ENCODE measurements at regions not wholly inside any gene's neighbourhood (a gene's known extent, or its start where the extent isn't known, plus 50 kb on each side); places are given as distances from the start of the nearest gene placed in this dataset.
A peak's percentile ranks its signal among the peaks of the same experiment; 100 is the strongest.

GRCh38 chr5:36385495-36385894, 83.8 kb upstream of the RANBP3L start:
- H3K4me3 ChIP-seq: no peak overlapping the region
- no peaks in the 10 kb centered on the region for H3K27me3 ChIP-seq
- H3K36me3 ChIP-seq: no peaks in the 10 kb centered on the region
- H3K9me3 ChIP-seq: no peaks in the 10 kb centered on the region
- no peak for TF ChIP-seq POLR2A (IDR thresholded peaks at IDR 0.05)
- TF ChIP-seq POLR2AphosphoS5 (IDR thresholded peaks at IDR 0.05): no peak
- no peak for TF ChIP-seq EP300 (IDR thresholded peaks at IDR 0.05)
- TF ChIP-seq CTCF (IDR thresholded peaks at IDR 0.05): no peak
- no peaks in the 10 kb centered on the region for H3K4me1 ChIP-seq
- WGBS, 5 donors: 90 to 98% (median 97%) methylated on average over 2 of the region's 2 CpGs
- H3K27ac ChIP-seq: no peak overlapping the region
- no peak for DNase-seq
- intact Hi-C loops (cut with DNase I; ENCODE audit: low total_unique reads): no loop called here

- no peak for DNase-seq
Observed at GRCh38 chr5:36388288-36388687, 86.6 kb upstream of the RANBP3L start.

GRCh38 chr5:36389245-36389644, 87.5 kb upstream of the RANBP3L start:
- WGBS, 5 donors: 56 to 70% (median 59%) methylated on average over 4 of the region's 4 CpGs
- TF ChIP-seq CTCF (IDR thresholded peaks at IDR 0.05) (no peak), POLR2AphosphoS5 (IDR thresholded peaks at IDR 0.05) (no peak), EP300 (IDR thresholded peaks at IDR 0.05) (no peak), POLR2A (IDR thresholded peaks at IDR 0.05) (no peak)
- Histone ChIP-seq H3K36me3 (no peaks in the 10 kb centered on the region), H3K27me3 (no peaks in the 10 kb centered on the region), H3K4me3 (no peak overlapping the region), H3K4me1 (peaks cover 0 to 10% (median 0%) of the 10 kb centered on the region in 4 donors), H3K27ac (no peak overlapping the region), H3K9me3 (no peaks in the 10 kb centered on the region)
- intact Hi-C loops (cut with DNase I; ENCODE audit: low total_unique reads): no loop called here
- DNase-seq: peak in 1 of 2 donors; percentile 48

More at GRCh38 chr5:36388288-36388687, 86.6 kb upstream of the RANBP3L start:
- Histone ChIP-seq H3K9me3 (no peaks in the 10 kb centered on the region), H3K4me1 (peaks cover 0 to 9% (median 0%) of the 10 kb centered on the region in 4 donors), H3K27me3 (no peaks in the 10 kb centered on the region), H3K36me3 (no peaks in the 10 kb centered on the region), H3K27ac (no peak overlapping the region), H3K4me3 (no peak overlapping the region)
- TF ChIP-seq POLR2A (IDR thresholded peaks at IDR 0.05) (no peak), POLR2AphosphoS5 (IDR thresholded peaks at IDR 0.05) (no peak), CTCF (IDR thresholded peaks at IDR 0.05) (no peak), EP300 (IDR thresholded peaks at IDR 0.05) (no peak)
- 78 to 86% (median 82%) methylated on average over 4 of the region's 4 CpGs for WGBS, 5 donors
- intact Hi-C loops (cut with DNase I; ENCODE audit: low total_unique reads): no loop called here

GRCh38 chr5:36390640-36391039, 88.9 kb upstream of the RANBP3L start:
- intact Hi-C loops (cut with DNase I; ENCODE audit: low total_unique reads): no loop called here
- TF ChIP-seq POLR2A (IDR thresholded peaks at IDR 0.05) (no peak), POLR2AphosphoS5 (IDR thresholded peaks at IDR 0.05) (no peak), CTCF (IDR thresholded peaks at IDR 0.05) (no peak), EP300 (IDR thresholded peaks at IDR 0.05) (no peak)

More at GRCh38 chr5:36390640-36391039, 88.9 kb upstream of the RANBP3L start:
- no peaks in the 10 kb centered on the region for H3K36me3 ChIP-seq
- H3K27ac ChIP-seq: no peak overlapping the region
- WGBS, 5 donors: 49 to 82% (median 69%) methylated on average over 9 of the region's 9 CpGs
- no peak overlapping the region for H3K4me3 ChIP-seq
- DNase-seq: no peak
- no peaks in the 10 kb centered on the region for H3K27me3 ChIP-seq
- peaks cover 0 to 10% (median 0%) of the 10 kb centered on the region in 4 donors for H3K4me1 ChIP-seq
- H3K9me3 ChIP-seq: no peaks in the 10 kb centered on the region

All from stomach (tissue), 8 donors.